ENCODE measurements at regions not wholly inside any gene's neighbourhood (a gene's known extent, or its start where the extent isn't known, plus 50 kb on each side); places are given as distances from the start of the nearest gene placed in this dataset.

DNA sequence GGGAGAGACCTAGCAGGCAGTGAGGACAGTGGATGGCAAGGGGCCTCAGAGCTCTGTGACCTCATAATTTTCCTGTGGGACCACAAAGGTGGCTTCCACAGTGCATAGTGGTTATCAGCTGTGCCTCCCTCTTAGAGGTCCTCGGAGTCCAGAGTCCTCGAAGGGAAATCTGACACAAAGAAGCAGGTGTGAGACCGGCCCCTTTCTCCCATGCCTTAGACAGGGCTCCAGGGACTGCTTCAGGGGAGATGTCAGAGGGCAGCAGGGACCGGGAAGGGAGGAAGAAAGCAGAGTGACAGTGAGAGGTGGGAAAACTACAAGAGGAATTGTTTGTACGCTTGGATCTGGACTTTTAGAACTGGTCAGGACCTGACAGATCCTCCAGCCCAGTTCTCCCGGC, 66.3 kb downstream of the BAMBI start:
- H3K9me3 Mint-ChIP-seq, result peaks cover 9% of the 10 kb centered on the region
- H3K4me3 Mint-ChIP-seq, result no peak overlapping the region
- TF ChIP-seq, protein P1, sequence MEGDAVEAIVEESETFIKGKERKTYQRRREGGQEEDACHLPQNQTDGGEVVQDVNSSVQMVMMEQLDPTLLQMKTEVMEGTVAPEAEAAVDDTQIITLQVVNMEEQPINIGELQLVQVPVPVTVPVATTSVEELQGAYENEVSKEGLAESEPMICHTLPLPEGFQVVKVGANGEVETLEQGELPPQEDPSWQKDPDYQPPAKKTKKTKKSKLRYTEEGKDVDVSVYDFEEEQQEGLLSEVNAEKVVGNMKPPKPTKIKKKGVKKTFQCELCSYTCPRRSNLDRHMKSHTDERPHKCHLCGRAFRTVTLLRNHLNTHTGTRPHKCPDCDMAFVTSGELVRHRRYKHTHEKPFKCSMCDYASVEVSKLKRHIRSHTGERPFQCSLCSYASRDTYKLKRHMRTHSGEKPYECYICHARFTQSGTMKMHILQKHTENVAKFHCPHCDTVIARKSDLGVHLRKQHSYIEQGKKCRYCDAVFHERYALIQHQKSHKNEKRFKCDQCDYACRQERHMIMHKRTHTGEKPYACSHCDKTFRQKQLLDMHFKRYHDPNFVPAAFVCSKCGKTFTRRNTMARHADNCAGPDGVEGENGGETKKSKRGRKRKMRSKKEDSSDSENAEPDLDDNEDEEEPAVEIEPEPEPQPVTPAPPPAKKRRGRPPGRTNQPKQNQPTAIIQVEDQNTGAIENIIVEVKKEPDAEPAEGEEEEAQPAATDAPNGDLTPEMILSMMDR (conservative IDR thresholded peaks at IDR 0.05), result no peak
- H3K4me1 Mint-ChIP-seq, result no peaks in the 10 kb centered on the region
- DNase-seq (ENCODE audit: low read depth, low spot score), result no peak
- no peak overlapping the region for H3K27ac Mint-ChIP-seq (ENCODE audit: unreplicated experiment)
- peaks cover 6% of the 10 kb centered on the region for H3K36me3 Mint-ChIP-seq (ENCODE audit: low read depth)
- peaks cover 3% of the 10 kb centered on the region for H3K27me3 Mint-ChIP-seq (ENCODE audit: low read depth)

DNA sequence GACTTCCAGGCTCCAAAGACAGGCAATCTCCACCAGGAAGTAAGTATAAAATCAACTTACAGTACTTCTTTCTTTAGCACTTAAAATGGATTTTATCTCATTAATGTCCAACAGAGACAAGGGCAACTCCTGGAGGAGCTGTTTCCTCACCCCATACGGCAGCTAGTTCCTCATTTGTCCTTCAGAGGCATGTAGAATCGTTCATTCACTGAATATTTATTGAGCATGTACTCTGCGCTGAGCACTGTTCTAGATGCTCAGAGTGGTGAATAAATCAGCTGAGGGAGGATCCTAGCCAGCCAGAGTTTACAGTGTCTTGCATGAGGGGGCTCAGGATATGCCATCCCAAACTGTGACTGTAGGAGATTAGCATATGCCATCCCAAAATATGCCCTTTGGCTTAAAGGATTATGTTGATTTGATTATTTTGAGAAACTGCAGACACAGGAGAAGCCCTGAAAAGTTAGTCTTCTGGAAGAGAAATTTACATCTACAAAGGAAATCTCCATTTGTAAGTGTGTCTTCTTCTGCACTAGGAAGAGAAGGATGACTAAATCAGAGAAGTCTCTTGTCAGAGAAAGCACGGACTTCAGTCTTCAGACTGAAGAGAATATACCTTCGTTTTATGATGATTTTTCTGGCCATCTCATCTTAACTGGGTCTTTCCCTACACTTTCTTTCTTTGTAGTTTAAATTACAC, 66.9 kb downstream of the BAMBI start:
- DNase-seq (ENCODE audit: low read depth, low spot score), result no peak
- Mint-ChIP-seq H3K4me3 (no peak overlapping the region), H3K27me3 (ENCODE audit: low read depth) (peaks cover 3% of the 10 kb centered on the region), H3K4me1 (no peaks in the 10 kb centered on the region), H3K27ac (ENCODE audit: unreplicated experiment) (no peak overlapping the region), H3K9me3 (peaks cover 9% of the 10 kb centered on the region), H3K36me3 (ENCODE audit: low read depth) (peaks cover 6% of the 10 kb centered on the region)
- TF ChIP-seq, protein P1 (conservative IDR thresholded peaks at IDR 0.05), result no peak

DNA sequence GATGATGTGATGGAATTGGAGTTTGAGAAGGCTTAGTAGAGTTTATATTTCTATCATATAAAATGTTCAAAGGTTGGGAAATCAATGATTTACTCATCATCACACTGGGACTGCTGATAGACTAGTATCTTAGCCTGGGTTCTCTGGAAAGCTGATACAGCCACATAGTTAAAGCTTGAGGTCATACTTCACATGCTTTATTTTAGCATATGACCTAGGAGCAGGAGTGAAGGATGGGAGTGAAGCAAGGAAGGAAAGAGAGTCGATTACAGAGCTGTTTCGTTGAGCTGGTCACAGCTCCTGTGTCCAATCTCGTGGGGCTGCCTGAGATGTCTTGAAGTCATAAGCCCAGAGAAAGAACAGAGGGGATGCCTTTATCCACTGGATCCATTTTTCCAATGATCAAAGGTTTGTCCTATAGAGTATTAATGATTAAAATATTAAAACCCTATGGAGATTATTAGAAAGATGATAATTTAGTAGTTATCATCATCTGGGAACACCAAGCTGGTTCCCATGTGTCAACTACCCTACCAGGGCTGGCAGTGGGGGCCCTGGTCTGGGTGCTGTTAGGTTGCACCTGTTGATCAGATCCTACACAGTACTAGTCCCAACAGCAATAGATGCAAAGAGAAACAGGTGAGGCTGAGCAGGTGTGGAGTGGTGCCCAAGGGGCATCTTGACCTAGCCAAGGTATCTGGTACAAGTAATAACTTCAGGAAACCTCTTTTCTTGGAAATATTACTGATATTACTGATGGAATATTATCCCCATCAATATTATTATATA, 77.8 kb downstream of the BAMBI start:
- H3K27ac Mint-ChIP-seq (ENCODE audit: unreplicated experiment), result no peak overlapping the region
- peaks cover 1% of the 10 kb centered on the region for H3K4me1 Mint-ChIP-seq
- TF ChIP-seq, protein P1 (conservative IDR thresholded peaks at IDR 0.05), result no peak
- H3K36me3 Mint-ChIP-seq (ENCODE audit: low read depth), result peaks cover 9% of the 10 kb centered on the region
- H3K9me3 Mint-ChIP-seq, result peaks cover 7% of the 10 kb centered on the region
- DNase-seq (ENCODE audit: low read depth, low spot score), result no peak
- no peak overlapping the region for H3K4me3 Mint-ChIP-seq
- H3K27me3 Mint-ChIP-seq (ENCODE audit: low read depth), result no peaks in the 10 kb centered on the region

DNA sequence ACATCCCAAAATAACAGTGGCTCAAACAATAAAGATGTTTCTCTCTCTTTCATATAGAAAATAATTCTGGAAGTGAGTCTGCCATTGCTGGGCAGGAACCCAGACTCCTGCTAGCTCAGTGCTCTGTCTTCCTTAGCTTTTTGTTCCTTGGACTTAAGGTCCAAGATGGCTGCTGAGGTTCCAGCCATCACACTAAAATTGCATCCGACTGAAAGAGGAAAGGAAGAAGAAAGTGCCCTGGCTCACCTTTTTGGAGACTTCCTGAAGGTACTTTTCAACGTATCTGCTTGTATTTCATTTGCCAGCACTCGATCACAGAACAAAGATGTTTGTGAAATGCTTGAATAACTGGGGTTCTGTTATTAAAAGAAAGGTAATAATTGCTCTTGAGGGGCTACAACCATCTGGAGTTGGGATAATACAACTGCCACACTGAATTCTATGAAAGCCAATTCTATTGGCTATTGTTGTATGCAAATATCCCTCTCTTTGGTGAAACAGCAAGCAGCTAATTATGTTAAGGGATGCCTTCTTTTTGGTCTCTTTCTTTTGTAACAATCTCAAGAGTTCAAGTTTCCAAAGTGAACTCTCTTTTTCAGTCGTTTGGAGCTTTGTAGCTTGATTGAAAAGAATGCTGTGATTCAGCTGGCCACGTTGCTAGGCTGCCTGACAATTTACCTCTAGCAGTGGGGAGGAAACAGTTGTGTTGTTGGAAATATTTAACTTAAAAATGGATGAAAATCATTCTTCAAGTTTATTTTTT, 83.9 kb downstream of the BAMBI start:
- Mint-ChIP-seq H3K27me3 (ENCODE audit: low read depth) (peaks cover 2% of the 10 kb centered on the region), H3K4me3 (peak overlapping the region; percentile 27), H3K4me1 (peaks cover 33% of the 10 kb centered on the region), H3K36me3 (ENCODE audit: low read depth) (peaks cover 2% of the 10 kb centered on the region), H3K27ac (ENCODE audit: unreplicated experiment) (peak overlapping the region; percentile 79), H3K9me3 (no peaks in the 10 kb centered on the region)
- no peak for DNase-seq (ENCODE audit: low read depth, low spot score)
- TF ChIP-seq, protein P1 (conservative IDR thresholded peaks at IDR 0.05), result no peak

DNA sequence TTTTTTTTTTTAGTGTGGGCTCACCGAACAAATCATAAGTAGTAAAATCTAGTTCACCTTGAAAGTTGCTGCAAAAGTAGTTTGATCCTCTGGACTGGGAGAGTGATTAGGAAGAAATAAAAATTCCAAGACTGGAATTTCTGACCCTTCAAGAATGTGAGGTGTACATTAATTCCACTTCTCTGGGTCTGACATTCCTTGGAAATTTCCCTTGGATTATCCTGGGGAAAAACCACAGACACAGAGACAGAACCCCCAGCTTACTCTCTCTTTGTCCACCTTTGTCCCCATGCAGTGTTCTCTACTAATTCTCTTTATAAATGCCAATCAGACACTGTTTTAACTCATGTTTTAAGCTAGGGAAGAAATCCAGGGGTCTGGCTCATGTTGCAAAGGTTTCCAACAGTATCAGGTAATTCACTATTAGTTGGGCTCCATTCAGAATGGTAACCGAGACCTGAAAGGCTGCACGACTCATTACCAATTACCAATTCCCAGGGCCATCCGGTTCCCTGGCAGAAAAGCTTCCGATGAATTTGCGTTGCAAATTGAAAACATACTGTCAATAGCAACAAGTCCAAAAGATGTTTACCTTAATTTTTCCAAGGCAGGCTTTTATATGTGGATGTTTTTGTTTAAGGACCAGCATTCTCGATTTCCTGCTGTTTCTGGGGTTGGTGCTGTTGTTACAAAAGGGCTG, 86.3 kb downstream of the BAMBI start:
- H3K27ac Mint-ChIP-seq (ENCODE audit: unreplicated experiment), result no peak overlapping the region
- peaks cover 47% of the 10 kb centered on the region for H3K4me1 Mint-ChIP-seq
- peaks cover 2% of the 10 kb centered on the region for H3K27me3 Mint-ChIP-seq (ENCODE audit: low read depth)
- TF ChIP-seq, protein P1 (conservative IDR thresholded peaks at IDR 0.05), result no peak
- H3K36me3 Mint-ChIP-seq (ENCODE audit: low read depth), result peaks cover 2% of the 10 kb centered on the region
- peak overlapping the region; percentile 5 for H3K4me3 Mint-ChIP-seq
- no peaks in the 10 kb centered on the region for H3K9me3 Mint-ChIP-seq
- DNase-seq (ENCODE audit: low read depth, low spot score), result no peak

All from neural crest cell (in vitro differentiated cells).